KMS-11 (cell line): ENCODE measurements at regions not wholly inside any gene's neighbourhood (a gene's known extent, or its start where the extent isn't known, plus 50 kb on each side); places are given as distances from the start of the nearest gene placed in this dataset.

ENCODE experiments used
- H2AFZ ChIP-seq: fragments of 200-600 bp; sonication (generic); 2 replicates; pipeline ENCODE4 v1.6.1; 2016; ENCODE audit warnings: antibody characterized with exemption, mixed run types, low read depth
- H3K27ac ChIP-seq: fragments of 200-600 bp; sonication (generic); 2 replicates; pipeline ENCODE4 v1.6.1; 2016; ENCODE audit warnings: mild to moderate bottlenecking, mixed run types
- H3K27me3 ChIP-seq: fragments of 200-600 bp; sonication (generic); 2 replicates; pipeline ENCODE4 v1.6.1; 2017; ENCODE audit warnings: mild to moderate bottlenecking, low read depth, mixed run types, moderate library complexity; ENCODE audit not compliant: insufficient read depth
- H3K36me3 ChIP-seq: fragments of 200-600 bp; sonication (generic); 2 replicates; pipeline ENCODE4 v1.6.1; 2017; ENCODE audit warnings: mild to moderate bottlenecking, mixed run types; ENCODE audit not compliant: insufficient read depth
- H3K4me1 ChIP-seq: fragments of 200-600 bp; sonication (generic); 2 replicates; pipeline ENCODE4 v1.6.1; 2016; ENCODE audit warnings: mild to moderate bottlenecking, low read depth, mixed run types; ENCODE audit not compliant: poor library complexity, severe bottlenecking
- H3K4me2 ChIP-seq: fragments of 200-600 bp; sonication (generic); 2 replicates; pipeline ENCODE4 v1.7.0; 2016; ENCODE audit warnings: mild to moderate bottlenecking, mixed run types
- H3K4me3 ChIP-seq: fragments of 200-600 bp; sonication (generic); IDR thresholded peaks from 2 replicates; pipeline ENCODE4 v1.6.1; 2017; ENCODE audit warnings: low read depth, low read length, mixed read lengths; ENCODE audit not compliant: insufficient read depth
- H3K79me2 ChIP-seq: fragments of 200-600 bp; sonication (generic); 2 replicates; pipeline ENCODE4 v1.6.1; 2016; ENCODE audit warnings: low read depth, mixed run types; ENCODE audit not compliant: insufficient read depth
- H3K9ac ChIP-seq: fragments of 200-600 bp; sonication (generic); 2 replicates; pipeline ENCODE4 v1.6.1; 2016; ENCODE audit warnings: mild to moderate bottlenecking, mixed run types
- H4K20me1 ChIP-seq: fragments of 200-600 bp; sonication (generic); 2 replicates; pipeline ENCODE4 v1.6.1; 2016; ENCODE audit warnings: mild to moderate bottlenecking, mixed run types; ENCODE audit not compliant: insufficient read depth
- TF ChIP-seq, protein P1 (sequence below): fragments of 200-600 bp; sonication (generic); conservative IDR thresholded peaks from 2 replicates; pipeline ENCODE4 v1.6.1; 2017; ENCODE audit warnings: low read depth, mild to moderate bottlenecking, antibody characterized with exemption, low read length, moderate library complexity, mixed read lengths

DNA sequence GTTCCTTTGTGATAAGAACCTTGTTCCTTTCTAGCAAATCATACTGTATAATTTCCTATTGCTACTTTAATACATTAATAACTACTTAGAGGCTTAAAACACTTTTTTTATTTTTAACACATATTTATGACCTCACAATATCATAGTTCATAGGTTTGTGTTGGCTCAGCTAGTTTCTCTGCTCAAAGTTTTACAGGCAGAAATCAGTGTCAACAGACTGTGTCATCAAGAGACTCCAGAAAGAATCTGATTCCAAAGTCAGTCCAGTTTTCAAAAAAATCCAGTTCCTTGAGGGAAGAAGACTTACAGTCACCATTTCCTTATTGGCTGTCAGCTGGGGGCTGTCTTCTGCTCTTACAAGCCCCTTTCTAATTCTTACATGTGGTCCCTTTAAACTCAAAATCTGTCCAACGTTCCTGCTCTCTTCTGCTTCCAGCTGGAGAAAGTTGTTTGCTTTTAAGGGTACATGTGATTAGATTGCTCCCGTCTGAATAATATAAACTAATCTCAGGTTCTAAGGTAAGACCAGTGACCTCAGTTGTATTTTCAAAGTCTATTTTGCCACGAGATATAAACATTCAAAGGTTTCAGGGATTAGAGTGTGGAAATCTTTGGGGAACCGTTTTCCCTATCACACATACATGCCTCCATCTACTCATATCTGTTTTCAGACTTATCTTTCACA is 267.3 kb upstream of the SLITRK5 start:
- Histone ChIP-seq H3K4me2 (no peak overlapping the region), H3K4me3 (no peak overlapping the region), H3K27ac (no peak overlapping the region), H3K4me1 (no peaks in the 10 kb centered on the region), H3K79me2 (no peaks in the 10 kb centered on the region), H3K27me3 (no peaks in the 10 kb centered on the region), H2AFZ (no peak overlapping the region), H3K36me3 (no peaks in the 10 kb centered on the region), H4K20me1 (no peaks in the 10 kb centered on the region), H3K9ac (no peak overlapping the region)
- TF ChIP-seq, protein P1, sequence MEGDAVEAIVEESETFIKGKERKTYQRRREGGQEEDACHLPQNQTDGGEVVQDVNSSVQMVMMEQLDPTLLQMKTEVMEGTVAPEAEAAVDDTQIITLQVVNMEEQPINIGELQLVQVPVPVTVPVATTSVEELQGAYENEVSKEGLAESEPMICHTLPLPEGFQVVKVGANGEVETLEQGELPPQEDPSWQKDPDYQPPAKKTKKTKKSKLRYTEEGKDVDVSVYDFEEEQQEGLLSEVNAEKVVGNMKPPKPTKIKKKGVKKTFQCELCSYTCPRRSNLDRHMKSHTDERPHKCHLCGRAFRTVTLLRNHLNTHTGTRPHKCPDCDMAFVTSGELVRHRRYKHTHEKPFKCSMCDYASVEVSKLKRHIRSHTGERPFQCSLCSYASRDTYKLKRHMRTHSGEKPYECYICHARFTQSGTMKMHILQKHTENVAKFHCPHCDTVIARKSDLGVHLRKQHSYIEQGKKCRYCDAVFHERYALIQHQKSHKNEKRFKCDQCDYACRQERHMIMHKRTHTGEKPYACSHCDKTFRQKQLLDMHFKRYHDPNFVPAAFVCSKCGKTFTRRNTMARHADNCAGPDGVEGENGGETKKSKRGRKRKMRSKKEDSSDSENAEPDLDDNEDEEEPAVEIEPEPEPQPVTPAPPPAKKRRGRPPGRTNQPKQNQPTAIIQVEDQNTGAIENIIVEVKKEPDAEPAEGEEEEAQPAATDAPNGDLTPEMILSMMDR = no peak

DNA sequence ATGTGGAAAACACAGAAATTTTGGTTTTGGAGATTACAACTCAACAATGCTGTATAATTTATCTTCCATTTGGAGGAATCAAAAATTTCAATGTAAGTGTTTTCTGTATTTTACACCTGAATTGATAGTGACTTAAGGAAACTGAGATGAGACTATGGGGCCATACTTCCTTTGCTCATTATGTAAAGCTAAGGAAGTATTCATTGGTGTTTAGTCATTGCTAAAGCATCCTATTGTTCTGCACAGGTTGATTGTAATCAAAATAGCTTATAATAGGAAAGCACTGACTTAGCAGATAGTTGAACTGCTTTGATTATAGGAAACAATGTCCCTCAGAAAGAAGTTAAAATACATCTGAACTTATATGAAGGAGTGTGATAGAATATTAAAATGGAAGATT is 244.4 kb upstream of the SLITRK5 start:
- TF ChIP-seq, protein P1 = no peak
- Histone ChIP-seq H3K9ac (no peak overlapping the region), H2AFZ (no peak overlapping the region), H3K36me3 (no peaks in the 10 kb centered on the region), H3K27me3 (no peaks in the 10 kb centered on the region), H3K79me2 (no peaks in the 10 kb centered on the region), H3K27ac (no peak overlapping the region), H3K4me2 (no peak overlapping the region), H3K4me3 (no peak overlapping the region), H4K20me1 (no peaks in the 10 kb centered on the region), H3K4me1 (no peaks in the 10 kb centered on the region)

DNA sequence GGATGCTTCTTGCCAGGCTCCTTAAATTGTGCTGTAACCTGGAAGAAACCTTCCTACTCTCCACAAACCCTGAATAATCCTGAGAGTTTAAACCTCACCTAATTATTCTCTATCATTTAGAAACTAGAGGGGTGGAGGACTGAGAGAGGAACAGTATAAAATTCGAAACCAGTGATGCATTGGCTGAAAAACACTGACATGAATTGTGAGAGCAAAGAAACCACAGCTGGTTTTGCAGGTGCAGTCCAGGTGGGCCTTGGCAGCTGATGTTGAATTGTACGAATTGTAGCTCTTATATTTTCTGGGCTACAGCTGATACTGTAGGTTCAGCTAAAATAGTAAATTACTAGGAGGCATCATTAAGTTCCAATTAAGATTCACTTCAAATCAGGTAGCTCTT is 227.0 kb upstream of the SLITRK5 start:
- TF ChIP-seq, protein P1 = no peak
- H3K27ac ChIP-seq = no peak overlapping the region
- H3K4me2 ChIP-seq = peak overlapping the region; percentile 60
- H3K79me2 ChIP-seq = no peaks in the 10 kb centered on the region
- H3K4me3 ChIP-seq = no peak overlapping the region
- no peak overlapping the region for H3K9ac ChIP-seq
- no peaks in the 10 kb centered on the region for H3K36me3 ChIP-seq
- H3K4me1 ChIP-seq = peaks cover 42% of the 10 kb centered on the region
- no peak overlapping the region for H2AFZ ChIP-seq
- no peaks in the 10 kb centered on the region for H3K27me3 ChIP-seq
- no peaks in the 10 kb centered on the region for H4K20me1 ChIP-seq

DNA sequence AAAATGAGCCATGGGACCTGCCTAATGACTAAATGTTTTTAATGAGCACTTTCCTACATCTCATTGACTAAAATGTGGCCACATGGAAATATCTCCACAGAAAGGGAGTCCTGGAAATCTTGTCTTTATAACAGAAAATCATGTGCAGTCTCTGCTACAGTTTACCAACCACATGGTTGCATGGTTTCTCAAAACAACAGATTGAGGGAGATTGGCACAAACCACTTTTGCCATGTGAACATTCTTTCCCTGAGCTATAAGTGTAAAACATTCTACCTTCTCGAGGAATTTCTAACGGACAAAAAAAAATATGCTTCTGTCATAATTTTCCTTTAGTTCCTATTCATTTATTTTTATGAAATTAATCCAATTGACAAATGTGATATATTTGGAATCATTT is 218.9 kb upstream of the SLITRK5 start:
- H3K27me3 ChIP-seq = no peaks in the 10 kb centered on the region
- no peak overlapping the region for H3K27ac ChIP-seq
- H3K36me3 ChIP-seq = no peaks in the 10 kb centered on the region
- no peak overlapping the region for H3K9ac ChIP-seq
- H2AFZ ChIP-seq = no peak overlapping the region
- H3K79me2 ChIP-seq = no peaks in the 10 kb centered on the region
- H3K4me2 ChIP-seq = no peak overlapping the region
- TF ChIP-seq, protein P1 = no peak
- no peak overlapping the region for H3K4me3 ChIP-seq
- H4K20me1 ChIP-seq = no peaks in the 10 kb centered on the region
- peaks cover 6% of the 10 kb centered on the region for H3K4me1 ChIP-seq
